A549 (cell line): ENCODE measurements at regions not wholly inside any gene's neighbourhood (a gene's known extent, or its start where the extent isn't known, plus 50 kb on each side); places are given as distances from the start of the nearest gene placed in this dataset.

Experiments
- ATAC-seq, 2 experiments: fragments of 200-7000 bp in 1 of 2; fragments of >200 bp in 1 of 2; cut with Nextera tagmentation in 1 of 2; cut with Tn5 transposase in 1 of 2; 3 replicates each; pipeline versions ENCODE4 v1.8.0 to v1.9.1; 2018 to 2020; ENCODE audit warnings: mild to moderate bottlenecking in 1 of 2, moderate library complexity in 1 of 2
- CTCF ChIA-PET: fragments of 300-600 bp; sonication (Branson Sonifier 250); formaldehyde crosslinking; extraction: SDS; loops from one replicate; lab custom pipeline; 2021; ENCODE audit warnings: antibody characterized with exemption, inconsistent platforms; lab: Yijun Ruan, JAX
- POLR2A ChIA-PET: fragments of 350-600 bp; formaldehyde crosslinking; extraction: SDS; loops from one replicate; lab custom pipeline; 2021; ENCODE audit warnings: antibody characterized with exemption, inconsistent platforms; lab: Yijun Ruan, JAX
- DNase-seq, 2 experiments: peaks; one replicate each; pipeline versions ENCODE4 v3.0.0 to v3.0.0-alpha.2; 2011 to 2016; ENCODE audit warnings: low read depth in 1 of 2, low spot score in 1 of 2
- FAIRE-seq: peaks from 2 replicates; lab custom pipeline; 2011; peaks lifted over from hg19 to GRCh38; lab: Jason Lieb, UNC
- H3K27ac ChIP-seq, 2 experiments: fragments of >200 bp; sonication (Bioruptor Twin); formaldehyde crosslinking; 3 replicates each; pipeline ENCODE4 v1.5.1; 2016 to 2017
- H3K4me1 ChIP-seq: fragments of >200 bp; sonication (Bioruptor Twin); formaldehyde crosslinking; 3 replicates; pipeline ENCODE4 v1.6.1; 2016
- H3K4me2 ChIP-seq: fragments of >200 bp; sonication (Bioruptor Twin); formaldehyde crosslinking; 3 replicates; pipeline ENCODE4 v1.6.1; 2016
- H3K4me3 ChIP-seq: fragments of >200 bp; sonication (Bioruptor Twin); formaldehyde crosslinking; 3 replicates; pipeline ENCODE4 v1.5.1; 2016
- H3K9me3 ChIP-seq: fragments of >200 bp; sonication (Bioruptor Twin); formaldehyde crosslinking; 3 replicates; pipeline ENCODE4 v1.6.1; 2016
- CBX2 ChIP-seq: fragments of 200-600 bp; sonication (generic); IDR thresholded peaks from 2 replicates; pipeline ENCODE4 v1.6.1; 2016; ENCODE audit warnings: low read depth, mild to moderate bottlenecking, borderline replicate concordance
- CHD4 ChIP-seq: fragments of 200-600 bp; sonication (generic); IDR thresholded peaks from 2 replicates; pipeline ENCODE4 v1.6.1; 2016; ENCODE audit warnings: antibody characterized with exemption, mild to moderate bottlenecking, borderline replicate concordance
- EHF ChIP-seq: fragments of 250-450 bp; sonication (Bioruptor Pico); IDR thresholded peaks from 2 replicates; pipeline ENCODE4 v1.5.0; 2020; ENCODE audit warnings: mild to moderate bottlenecking
- EP300 ChIP-seq, 2 experiments: fragments of >200 bp; sonication (Bioruptor Twin); formaldehyde crosslinking; IDR thresholded peaks; 2 replicates in 1 of 2; 3 replicates in 1 of 2; pipeline ENCODE4 v1.6.1; 2016 to 2017
- FOSL2 ChIP-seq, 2 experiments: fragments of 450-650 bp in 1 of 2; fragments of >200 bp in 1 of 2; sonication (Bioruptor Twin) in 1 of 2; formaldehyde crosslinking; IDR thresholded peaks; 2 replicates each; pipeline versions ENCODE4 v1.5.0 to v1.6.1; 2016 to 2020; ENCODE audit warnings: mild to moderate bottlenecking in 1 of 2, moderate library complexity in 1 of 2
- FOXS1 ChIP-seq: fragments of 250-450 bp; sonication (Bioruptor Pico); IDR thresholded peaks from 2 replicates; pipeline ENCODE4 v1.5.0; 2020; ENCODE audit warnings: mild to moderate bottlenecking, moderate library complexity
- HOXB13 ChIP-seq: fragments of 250-450 bp; sonication (Bioruptor Pico); IDR thresholded peaks from 2 replicates; pipeline ENCODE4 v1.5.0; 2020; ENCODE audit warnings: low read depth, mild to moderate bottlenecking, moderate library complexity
- HOXB5 ChIP-seq: fragments of 250-450 bp; sonication (Bioruptor Pico); IDR thresholded peaks from 2 replicates; pipeline ENCODE4 v1.5.0; 2020; ENCODE audit warnings: mild to moderate bottlenecking, moderate library complexity
- MAFK ChIP-seq: fragments of 450-650 bp; IDR thresholded peaks from 2 replicates; pipeline ENCODE4 v1.6.1; 2014; ENCODE audit not compliant: partially characterized antibody
- NPAS2 ChIP-seq: fragments of 250-450 bp; sonication (Bioruptor Pico); IDR thresholded peaks from 2 replicates; pipeline ENCODE4 v1.8.0; 2022; ENCODE audit warnings: mild to moderate bottlenecking, moderate library complexity, borderline replicate concordance
- RCOR1 ChIP-seq: fragments of 150-350 bp; IDR thresholded peaks from 2 replicates; pipeline ENCODE4 v1.6.1; 2014; ENCODE audit warnings: antibody characterized with exemption, low read length, low read depth
- SREBF2 ChIP-seq: fragments of 450-650 bp; IDR thresholded peaks from 2 replicates; pipeline ENCODE4 v1.6.1; 2014; ENCODE audit warnings: mild to moderate bottlenecking, moderate library complexity
- whole genome bisulfite sequencing: methylation state at CpG from one replicate; pipeline ENCODE4 v1.1.6; 2017; ENCODE audit errors: missing lambda C conversion rate; 5-methylcytosine and 5-hydroxymethylcytosine counted together
- TF ChIP-seq, protein P1 (sequence below): fragments of >200 bp; sonication (Bioruptor Twin); formaldehyde crosslinking; IDR thresholded peaks from 3 replicates; pipeline ENCODE4 v1.6.1; 2016
- TF ChIP-seq, protein P2 (sequence below): fragments of 150-350 bp; IDR thresholded peaks from 2 replicates; pipeline ENCODE4 v1.6.1; 2014; ENCODE audit warnings: low read depth, mild to moderate bottlenecking, low read length
- TF ChIP-seq, protein P3 (sequence below): fragments of 250-450 bp; sonication (Bioruptor Pico); IDR thresholded peaks from 2 replicates; pipeline ENCODE4 v1.5.0; 2021; ENCODE audit warnings: mild to moderate bottlenecking, moderate library complexity, borderline replicate concordance
- TF ChIP-seq, protein P4 (sequence below): fragments of 450-650 bp; IDR thresholded peaks from 2 replicates; pipeline ENCODE4 v1.6.1; 2014; ENCODE audit warnings: antibody characterized with exemption

DNA sequence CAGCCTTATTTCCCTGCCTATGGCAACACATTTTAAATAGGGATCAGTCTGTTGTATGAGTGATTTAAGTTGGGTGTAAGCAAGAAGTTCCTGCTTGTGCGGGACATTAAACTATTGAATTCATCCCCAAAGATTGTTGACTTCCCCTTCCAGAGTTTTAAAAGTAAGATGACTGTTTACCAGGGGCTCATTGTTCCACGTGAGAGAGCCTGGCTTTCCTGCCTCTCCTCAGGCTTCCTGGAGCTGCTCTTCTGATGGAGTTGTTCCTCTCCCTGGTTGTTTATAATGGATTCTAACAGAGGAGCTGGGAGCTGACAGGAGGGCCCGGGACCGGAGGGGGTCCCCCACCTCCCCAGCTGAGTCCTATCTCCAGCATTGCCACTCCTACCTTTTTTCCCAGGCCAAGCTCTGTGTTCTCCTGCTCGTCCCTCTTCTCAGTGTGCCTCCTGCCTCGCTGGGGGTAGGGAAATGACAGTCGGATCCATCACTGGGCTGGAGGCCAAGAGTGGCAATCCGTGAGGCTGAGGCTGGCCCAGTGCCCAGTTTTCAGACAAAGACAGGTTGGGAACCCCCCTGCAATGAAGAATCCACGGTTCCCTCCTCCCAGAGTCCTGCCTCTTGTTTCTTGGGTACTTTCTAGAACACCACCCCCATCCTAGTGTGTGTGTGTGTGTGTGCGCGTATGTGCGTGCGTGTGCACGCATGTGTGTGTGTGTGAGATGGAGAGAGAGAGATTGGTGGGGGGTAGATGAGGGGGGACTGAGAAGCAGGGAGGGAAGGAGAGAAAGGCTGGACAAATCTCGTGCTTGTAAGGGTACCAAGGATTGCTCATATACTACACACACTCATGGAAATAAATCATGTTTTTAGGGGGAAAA, 123.7 kb upstream of the NFIB start:
- ChIA-PET CTCF (interaction anchor here (0.8 to 3.6 kb wide), 4 partner anchors 8 to 1010 kb away, joined by 3 to 14 read pairs (median 4); no protein-coding TSS in a partner anchor), POLR2A (no interaction called here)
- peak overlapping the region; percentile 9; the same call in 1 of the 3 replicates for H3K4me2 ChIP-seq
- no peaks in the 10 kb centered on the region for H3K9me3 ChIP-seq
- ATAC-seq (no peak), FAIRE-seq (no peak), DNase-seq (no peak)
- no peak for TF ChIP-seq HOXB13
- TF ChIP-seq CHD4, result no peak
- no peak for TF ChIP-seq MAFK
- no peak for TF ChIP-seq HOXB5 (CRISPR knock-in tag)
- TF ChIP-seq FOSL2 (IDR thresholded peaks at IDR 0.05), result no peak
- TF ChIP-seq FOSL2 (CRISPR knock-in tag; IDR thresholded peaks at IDR 0.05), result no peak
- no peak for TF ChIP-seq EHF (CRISPR knock-in tag)
- TF ChIP-seq CBX2, result no peak
- no peak for TF ChIP-seq NPAS2
- TF ChIP-seq, protein P1, sequence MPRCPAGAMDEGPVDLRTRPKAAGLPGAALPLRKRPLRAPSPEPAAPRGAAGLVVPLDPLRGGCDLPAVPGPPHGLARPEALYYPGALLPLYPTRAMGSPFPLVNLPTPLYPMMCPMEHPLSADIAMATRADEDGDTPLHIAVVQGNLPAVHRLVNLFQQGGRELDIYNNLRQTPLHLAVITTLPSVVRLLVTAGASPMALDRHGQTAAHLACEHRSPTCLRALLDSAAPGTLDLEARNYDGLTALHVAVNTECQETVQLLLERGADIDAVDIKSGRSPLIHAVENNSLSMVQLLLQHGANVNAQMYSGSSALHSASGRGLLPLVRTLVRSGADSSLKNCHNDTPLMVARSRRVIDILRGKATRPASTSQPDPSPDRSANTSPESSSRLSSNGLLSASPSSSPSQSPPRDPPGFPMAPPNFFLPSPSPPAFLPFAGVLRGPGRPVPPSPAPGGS, result no peak
- TF ChIP-seq, protein P2, sequence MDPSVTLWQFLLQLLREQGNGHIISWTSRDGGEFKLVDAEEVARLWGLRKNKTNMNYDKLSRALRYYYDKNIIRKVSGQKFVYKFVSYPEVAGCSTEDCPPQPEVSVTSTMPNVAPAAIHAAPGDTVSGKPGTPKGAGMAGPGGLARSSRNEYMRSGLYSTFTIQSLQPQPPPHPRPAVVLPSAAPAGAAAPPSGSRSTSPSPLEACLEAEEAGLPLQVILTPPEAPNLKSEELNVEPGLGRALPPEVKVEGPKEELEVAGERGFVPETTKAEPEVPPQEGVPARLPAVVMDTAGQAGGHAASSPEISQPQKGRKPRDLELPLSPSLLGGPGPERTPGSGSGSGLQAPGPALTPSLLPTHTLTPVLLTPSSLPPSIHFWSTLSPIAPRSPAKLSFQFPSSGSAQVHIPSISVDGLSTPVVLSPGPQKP, result no peak
- TF ChIP-seq, protein P3, sequence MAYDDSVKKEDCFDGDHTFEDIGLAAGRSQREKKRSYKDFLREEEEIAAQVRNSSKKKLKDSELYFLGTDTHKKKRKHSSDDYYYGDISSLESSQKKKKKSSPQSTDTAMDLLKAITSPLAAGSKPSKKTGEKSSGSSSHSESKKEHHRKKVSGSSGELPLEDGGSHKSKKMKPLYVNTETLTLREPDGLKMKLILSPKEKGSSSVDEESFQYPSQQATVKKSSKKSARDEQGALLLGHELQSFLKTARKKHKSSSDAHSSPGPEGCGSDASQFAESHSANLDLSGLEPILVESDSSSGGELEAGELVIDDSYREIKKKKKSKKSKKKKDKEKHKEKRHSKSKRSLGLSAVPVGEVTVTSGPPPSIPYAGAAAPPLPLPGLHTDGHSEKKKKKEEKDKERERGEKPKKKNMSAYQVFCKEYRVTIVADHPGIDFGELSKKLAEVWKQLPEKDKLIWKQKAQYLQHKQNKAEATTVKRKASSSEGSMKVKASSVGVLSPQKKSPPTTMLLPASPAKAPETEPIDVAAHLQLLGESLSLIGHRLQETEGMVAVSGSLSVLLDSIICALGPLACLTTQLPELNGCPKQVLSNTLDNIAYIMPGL (CRISPR knock-in tag), result no peak
- TF ChIP-seq FOXS1, result no peak
- TF ChIP-seq, protein P4, sequence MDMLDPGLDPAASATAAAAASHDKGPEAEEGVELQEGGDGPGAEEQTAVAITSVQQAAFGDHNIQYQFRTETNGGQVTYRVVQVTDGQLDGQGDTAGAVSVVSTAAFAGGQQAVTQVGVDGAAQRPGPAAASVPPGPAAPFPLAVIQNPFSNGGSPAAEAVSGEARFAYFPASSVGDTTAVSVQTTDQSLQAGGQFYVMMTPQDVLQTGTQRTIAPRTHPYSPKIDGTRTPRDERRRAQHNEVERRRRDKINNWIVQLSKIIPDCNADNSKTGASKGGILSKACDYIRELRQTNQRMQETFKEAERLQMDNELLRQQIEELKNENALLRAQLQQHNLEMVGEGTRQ, result no peak
- TF ChIP-seq EP300 (IDR thresholded peaks at IDR 0.05), result no peak
- no peak overlapping the region for H3K27ac ChIP-seq
- H3K4me1 ChIP-seq, result peaks cover 3% of the 10 kb centered on the region; the same call in 1 of the 3 replicates
- H3K4me3 ChIP-seq, result no peak overlapping the region
- WGBS, result 38% methylated on average over 15 of the region's 15 CpGs

DNA sequence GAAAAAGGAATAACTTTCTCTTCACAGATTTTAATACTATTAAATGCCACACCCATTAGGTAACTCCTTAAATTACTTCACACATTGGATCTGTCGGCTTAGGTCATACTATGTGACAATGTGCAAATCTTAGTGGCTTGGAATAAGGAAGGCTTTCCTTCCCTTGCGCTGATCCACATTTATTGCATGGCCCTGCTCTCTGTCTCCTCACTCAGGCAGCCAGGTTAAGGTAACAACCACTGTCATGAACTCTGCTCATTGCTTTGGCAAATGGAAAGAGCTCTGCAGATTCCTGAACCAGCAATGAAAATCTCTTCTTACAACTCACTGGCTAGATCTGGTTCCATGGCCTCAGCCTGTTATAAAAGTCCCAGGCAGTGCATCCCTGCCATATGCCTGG, 121.9 kb upstream of the NFIB start:
- H3K27ac ChIP-seq, result no peak overlapping the region
- FAIRE-seq, result no peak
- ATAC-seq, result no peak
- H3K4me1 ChIP-seq, result peaks cover 3% of the 10 kb centered on the region; the same call in 1 of the 3 replicates
- CTCF ChIA-PET, result interaction anchor here (1.3 kb wide), 1 partner anchor 29 kb away, joined by 4 read pairs; no protein-coding TSS in a partner anchor
- no peak for DNase-seq
- TF ChIP-seq RCOR1 (no peak), SREBF2 (no peak)
- TF ChIP-seq, all 56 proteins: peak for 0
- WGBS, result 65% methylated on average over 2 of the region's 2 CpGs
- no peak overlapping the region for H3K4me3 ChIP-seq
- POLR2A ChIA-PET, result no interaction called here
- H3K9me3 ChIP-seq, result peaks cover 3% of the 10 kb centered on the region; the same call in 1 of the 3 replicates
- no peak overlapping the region for H3K4me2 ChIP-seq
